GM10266 (cell line): ENCODE measurements at regions not wholly inside any gene's neighbourhood (a gene's known extent, or its start where the extent isn't known, plus 50 kb on each side); places are given as distances from the start of the nearest gene placed in this dataset.

Experiments
- DNase-seq: peaks from one replicate; pipeline ENCODE4 v3.0.0; 2012; ENCODE audit errors: extremely low spot score
- TF ChIP-seq, protein P1 (sequence below): IDR thresholded peaks from 2 replicates; pipeline ENCODE4 v1.5.1; 2012; ENCODE audit warnings: mild to moderate bottlenecking, low read depth; ENCODE audit not compliant: control insufficient read depth, insufficient read depth; ENCODE audit errors: missing control alignments

DNA sequence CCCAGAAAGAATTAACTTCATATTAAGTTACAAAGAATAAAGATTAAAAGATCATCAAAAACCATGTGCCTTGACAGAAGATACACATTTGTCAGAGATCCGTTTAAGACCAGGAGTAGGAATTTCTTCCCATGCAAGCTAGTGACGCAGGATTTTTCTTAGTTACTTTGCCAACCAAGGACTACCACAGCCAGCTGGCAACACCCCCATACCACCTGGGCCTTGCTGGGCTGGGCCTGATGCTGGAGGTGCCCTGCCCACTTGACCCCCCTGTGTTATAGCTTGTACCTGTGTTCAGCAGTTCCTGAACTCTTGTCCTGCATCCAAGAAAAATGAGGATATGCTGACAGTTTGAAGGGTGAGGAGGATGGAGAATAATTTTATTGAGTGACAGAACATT lies 290.9 kb upstream of the SMC2 start:
- TF ChIP-seq, protein P1, sequence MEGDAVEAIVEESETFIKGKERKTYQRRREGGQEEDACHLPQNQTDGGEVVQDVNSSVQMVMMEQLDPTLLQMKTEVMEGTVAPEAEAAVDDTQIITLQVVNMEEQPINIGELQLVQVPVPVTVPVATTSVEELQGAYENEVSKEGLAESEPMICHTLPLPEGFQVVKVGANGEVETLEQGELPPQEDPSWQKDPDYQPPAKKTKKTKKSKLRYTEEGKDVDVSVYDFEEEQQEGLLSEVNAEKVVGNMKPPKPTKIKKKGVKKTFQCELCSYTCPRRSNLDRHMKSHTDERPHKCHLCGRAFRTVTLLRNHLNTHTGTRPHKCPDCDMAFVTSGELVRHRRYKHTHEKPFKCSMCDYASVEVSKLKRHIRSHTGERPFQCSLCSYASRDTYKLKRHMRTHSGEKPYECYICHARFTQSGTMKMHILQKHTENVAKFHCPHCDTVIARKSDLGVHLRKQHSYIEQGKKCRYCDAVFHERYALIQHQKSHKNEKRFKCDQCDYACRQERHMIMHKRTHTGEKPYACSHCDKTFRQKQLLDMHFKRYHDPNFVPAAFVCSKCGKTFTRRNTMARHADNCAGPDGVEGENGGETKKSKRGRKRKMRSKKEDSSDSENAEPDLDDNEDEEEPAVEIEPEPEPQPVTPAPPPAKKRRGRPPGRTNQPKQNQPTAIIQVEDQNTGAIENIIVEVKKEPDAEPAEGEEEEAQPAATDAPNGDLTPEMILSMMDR, result no peak
- DNase-seq, result no peak

DNA sequence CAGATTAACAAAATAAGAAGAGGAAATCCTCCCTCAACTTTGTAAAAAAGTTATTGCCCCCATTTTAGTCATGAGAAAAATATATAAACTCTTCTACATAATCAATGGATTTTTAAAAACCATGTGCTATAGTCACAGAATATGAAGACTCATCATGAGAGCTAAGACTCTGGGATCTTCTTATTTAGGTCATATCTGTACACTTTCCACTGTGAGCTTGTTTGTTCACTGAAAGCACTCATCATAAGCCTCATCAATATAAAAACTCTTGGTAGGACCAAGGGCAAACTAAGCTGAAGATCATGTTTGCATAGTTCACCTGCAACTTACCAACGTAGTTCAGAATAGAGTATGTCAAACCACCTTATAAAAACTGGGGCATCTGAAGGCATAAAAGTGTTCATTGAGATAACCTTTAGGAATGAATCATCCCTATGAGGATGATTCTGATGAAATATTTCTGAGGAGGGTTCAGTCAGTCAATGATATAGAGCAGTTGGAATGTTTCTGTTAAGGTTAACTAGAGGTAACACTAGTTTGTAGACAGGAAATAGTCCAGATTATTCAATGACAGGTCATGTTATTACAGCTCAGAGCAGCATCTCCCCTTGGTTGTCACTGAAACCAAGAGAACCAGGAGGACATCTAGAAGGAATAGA lies 289.9 kb upstream of the SMC2 start:
- no peak for DNase-seq
- TF ChIP-seq, protein P1, result no peak

DNA sequence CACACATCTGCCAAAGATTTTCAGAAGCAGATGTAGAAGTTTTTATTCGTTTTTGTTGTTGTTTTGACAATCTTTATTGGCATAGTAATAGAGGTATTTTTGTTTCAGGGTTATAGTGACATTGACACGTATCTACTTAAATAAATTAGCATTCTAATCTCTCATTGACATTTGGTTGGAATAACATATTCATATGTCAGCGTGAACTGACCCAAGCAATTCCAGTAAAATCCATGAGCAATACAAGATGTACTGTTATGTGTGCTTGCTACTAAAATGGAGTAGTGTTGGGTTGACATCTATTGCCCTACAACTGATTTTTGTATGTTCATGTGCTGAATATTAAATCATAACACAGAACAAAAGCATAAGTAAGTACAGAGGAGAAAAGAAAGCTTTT lies 284.4 kb upstream of the SMC2 start:
- TF ChIP-seq, protein P1, result no peak
- DNase-seq, result no peak

DNA sequence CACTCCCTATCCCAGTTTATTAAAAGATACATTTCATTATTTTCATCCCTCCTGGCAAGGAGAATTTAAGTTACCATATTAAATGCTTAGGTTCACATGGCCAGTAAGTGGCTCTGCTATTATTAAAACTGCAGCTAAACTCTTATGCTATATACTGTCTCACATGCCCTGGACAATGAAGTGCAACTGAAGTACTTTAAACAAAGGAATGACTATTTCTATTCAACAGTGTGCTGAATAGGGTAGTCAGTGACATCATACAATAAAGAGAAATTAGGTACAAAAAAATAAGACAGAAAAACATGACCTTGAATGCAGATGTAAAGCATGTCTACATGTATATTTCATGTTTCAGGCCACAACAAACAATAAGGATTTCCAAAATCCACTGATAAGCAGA lies 282.6 kb upstream of the SMC2 start:
- TF ChIP-seq, protein P1, result no peak
- DNase-seq, result no peak

DNA sequence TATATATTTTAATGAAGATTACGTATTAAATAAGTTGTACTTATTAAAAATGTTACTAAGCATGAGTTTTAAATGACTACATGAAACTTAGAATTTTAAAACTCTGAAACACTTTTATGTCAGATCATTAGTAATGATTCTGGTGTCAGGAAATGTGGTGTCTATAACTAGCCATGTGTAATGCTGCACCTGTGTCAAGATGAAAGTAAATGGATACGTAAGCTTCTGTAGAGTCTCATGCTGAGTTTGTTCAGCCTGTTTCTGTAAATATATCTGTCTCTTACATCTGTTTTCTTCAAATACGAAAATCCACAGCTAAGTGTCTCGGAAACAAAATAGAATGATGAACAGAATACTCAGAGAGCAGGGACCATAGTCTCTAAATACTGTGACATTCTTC lies 278.0 kb upstream of the SMC2 start:
- DNase-seq, result no peak
- TF ChIP-seq, protein P1, result no peak

DNA sequence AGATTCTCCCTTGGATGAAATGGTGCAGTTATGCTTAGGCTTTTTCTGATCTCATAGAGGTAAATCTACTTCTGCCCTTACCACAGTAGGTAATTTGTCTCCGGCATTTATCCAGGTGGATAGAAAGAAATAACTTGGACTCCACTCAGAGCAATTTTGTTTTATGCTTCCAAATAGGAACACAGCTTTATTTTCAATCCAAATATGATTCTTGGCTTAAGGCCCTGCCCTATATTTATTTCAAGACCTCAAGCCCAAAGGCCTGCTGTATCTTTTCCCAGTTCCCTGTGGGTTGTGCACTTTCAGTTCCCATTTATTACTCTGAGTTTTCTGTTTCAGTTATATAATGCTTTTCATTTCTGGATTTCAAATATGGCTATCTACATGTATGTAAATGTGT lies 274.2 kb upstream of the SMC2 start:
- TF ChIP-seq, protein P1, result no peak
- DNase-seq, result no peak

DNA sequence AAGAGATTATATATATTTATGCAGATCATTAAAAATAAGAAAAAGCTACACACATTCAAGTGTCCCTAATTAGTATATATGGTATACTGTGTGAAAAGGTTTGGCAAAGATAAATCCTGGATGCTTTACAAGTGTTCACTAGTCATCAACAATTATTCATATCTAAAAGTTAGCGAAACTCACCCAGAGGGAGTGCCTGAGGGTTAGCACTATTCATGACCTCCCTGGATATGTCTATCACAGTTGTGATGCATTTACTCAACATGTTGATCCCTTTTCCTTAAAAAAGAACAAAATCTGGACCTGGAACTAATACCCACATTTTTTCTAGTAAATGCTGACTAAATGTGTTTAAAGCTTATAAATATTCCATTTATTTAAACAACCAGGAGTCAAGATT lies 273.0 kb upstream of the SMC2 start:
- TF ChIP-seq, protein P1, result no peak
- DNase-seq, result no peak
